ENCODE measurements at regions not wholly inside any gene's neighbourhood (a gene's known extent, or its start where the extent isn't known, plus 50 kb on each side); places are given as distances from the start of the nearest gene placed in this dataset.

- no peak overlapping the region for H3K4me3 ChIP-seq (ENCODE audit: low read depth, low read length)
- no peak for TF ChIP-seq CTCF (IDR thresholded peaks at IDR 0.05; ENCODE audit: low read depth, low read length, missing control alignments)
- DNase-seq (ENCODE audit: low read depth): no peak
Measured at GRCh38 chr2:147646818-147647468, 197.9 kb upstream of the ACVR2A start.

- DNase-seq (ENCODE audit: low read depth): no peak
- TF ChIP-seq CTCF (IDR thresholded peaks at IDR 0.05; ENCODE audit: low read depth, low read length, missing control alignments): no peak
- H3K4me3 ChIP-seq (ENCODE audit: low read depth, low read length): no peak overlapping the region
Measured at GRCh38 chr2:147644491-147644890, 200.3 kb upstream of the ACVR2A start.

GRCh38 chr2:147642765-147643164 lies 202.1 kb upstream of the ACVR2A start:
- H3K4me3 ChIP-seq (ENCODE audit: low read depth, low read length): no peak overlapping the region
- no peak for DNase-seq (ENCODE audit: low read depth)
- TF ChIP-seq CTCF (IDR thresholded peaks at IDR 0.05; ENCODE audit: low read depth, low read length, missing control alignments): no peak

- TF ChIP-seq CTCF (IDR thresholded peaks at IDR 0.05; ENCODE audit: low read depth, low read length, missing control alignments): no peak
- DNase-seq (ENCODE audit: low read depth): no peak
- no peak overlapping the region for H3K4me3 ChIP-seq (ENCODE audit: low read depth, low read length)
Measured at GRCh38 chr2:147641651-147642050, 203.2 kb upstream of the ACVR2A start.

GRCh38 chr2:147639891-147640290 lies 204.9 kb upstream of the ACVR2A start:
- H3K4me3 ChIP-seq (ENCODE audit: low read depth, low read length): no peak overlapping the region

GRCh38 chr2:147639386-147639785 lies 205.4 kb upstream of the ACVR2A start:
- no peak overlapping the region; the same call in 1 of the 2 replicates for H3K4me3 ChIP-seq (ENCODE audit: low read depth, low read length)
- DNase-seq (ENCODE audit: low read depth): no peak
- TF ChIP-seq CTCF (IDR thresholded peaks at IDR 0.05; ENCODE audit: low read depth, low read length, missing control alignments): no peak

More at GRCh38 chr2:147639891-147640290, 204.9 kb upstream of the ACVR2A start:
- TF ChIP-seq CTCF (IDR thresholded peaks at IDR 0.05; ENCODE audit: low read depth, low read length, missing control alignments): no peak
- DNase-seq (ENCODE audit: low read depth): peak; percentile 84

- TF ChIP-seq CTCF (IDR thresholded peaks at IDR 0.05; ENCODE audit: low read depth, low read length, missing control alignments): no peak
- H3K4me3 ChIP-seq (ENCODE audit: low read depth, low read length): no peak overlapping the region
- DNase-seq (ENCODE audit: low read depth): no peak
Measured at GRCh38 chr2:147636886-147637285, 207.9 kb upstream of the ACVR2A start.

Measured in GM12864 (cell line).